Adrenal gland (tissue), 5 donors: ENCODE measurements at regions not wholly inside any gene's neighbourhood (a gene's known extent, or its start where the extent isn't known, plus 50 kb on each side); places are given as distances from the start of the nearest gene placed in this dataset.

ENCODE experiments used
- POLR2A ChIP-seq, 2 donors: fragments of 450-650 bp; IDR thresholded peaks; one replicate each; pipeline ENCODE4 v1.6.1; 2017; ENCODE audit warnings: antibody characterized with exemption in 2 of 2, mild to moderate bottlenecking in 2 of 2, moderate library complexity in 1 of 2
- TF ChIP-seq, protein P1 (sequence below), 6 experiments: fragments of 450-650 bp in 4 of 6; fragments of 200-600 bp in 2 of 6; sonication (generic) in 1 of 6; IDR thresholded peaks; 1 replicate in 5 of 6; 2 replicates in 1 of 6; pipeline versions ENCODE4 v1.5.1 to v1.8.0; 2016 to 2021; ENCODE audit warnings: antibody characterized with exemption in 6 of 6, mild to moderate bottlenecking in 2 of 6, moderate library complexity in 1 of 6
- donor health status: DM: no; HTN: no; CAD: no.

DNA sequence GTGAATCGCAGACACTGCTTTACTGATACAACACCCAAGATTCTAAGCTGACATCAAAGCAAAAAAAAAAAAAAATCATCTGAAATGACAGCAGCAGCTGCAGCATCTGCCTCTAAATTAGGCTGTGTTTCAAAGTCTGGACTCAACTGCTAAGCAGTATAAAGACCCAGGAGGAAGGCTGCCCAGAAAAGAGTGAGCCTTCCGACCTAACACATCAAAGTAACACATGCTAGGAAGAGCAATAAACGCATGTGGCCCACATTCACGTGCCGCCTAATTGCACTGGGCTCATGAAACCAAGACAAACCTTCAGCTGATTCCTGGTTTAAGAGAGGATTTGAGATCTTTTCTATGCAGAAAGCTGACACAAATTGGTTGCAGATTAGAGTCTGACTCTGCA lies 317.1 kb downstream of the ZIC4 start:
- TF ChIP-seq, protein P1, sequence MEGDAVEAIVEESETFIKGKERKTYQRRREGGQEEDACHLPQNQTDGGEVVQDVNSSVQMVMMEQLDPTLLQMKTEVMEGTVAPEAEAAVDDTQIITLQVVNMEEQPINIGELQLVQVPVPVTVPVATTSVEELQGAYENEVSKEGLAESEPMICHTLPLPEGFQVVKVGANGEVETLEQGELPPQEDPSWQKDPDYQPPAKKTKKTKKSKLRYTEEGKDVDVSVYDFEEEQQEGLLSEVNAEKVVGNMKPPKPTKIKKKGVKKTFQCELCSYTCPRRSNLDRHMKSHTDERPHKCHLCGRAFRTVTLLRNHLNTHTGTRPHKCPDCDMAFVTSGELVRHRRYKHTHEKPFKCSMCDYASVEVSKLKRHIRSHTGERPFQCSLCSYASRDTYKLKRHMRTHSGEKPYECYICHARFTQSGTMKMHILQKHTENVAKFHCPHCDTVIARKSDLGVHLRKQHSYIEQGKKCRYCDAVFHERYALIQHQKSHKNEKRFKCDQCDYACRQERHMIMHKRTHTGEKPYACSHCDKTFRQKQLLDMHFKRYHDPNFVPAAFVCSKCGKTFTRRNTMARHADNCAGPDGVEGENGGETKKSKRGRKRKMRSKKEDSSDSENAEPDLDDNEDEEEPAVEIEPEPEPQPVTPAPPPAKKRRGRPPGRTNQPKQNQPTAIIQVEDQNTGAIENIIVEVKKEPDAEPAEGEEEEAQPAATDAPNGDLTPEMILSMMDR (IDR thresholded peaks at IDR 0.05), result no peak
- TF ChIP-seq POLR2A (IDR thresholded peaks at IDR 0.05), result no peak
